ENCODE measurements at regions not wholly inside any gene's neighbourhood (a gene's known extent, or its start where the extent isn't known, plus 50 kb on each side); places are given as distances from the start of the nearest gene placed in this dataset.
"Not testable (repeated sequence)": the region's sequence is repeated elsewhere in the genome, so short reads cannot be mapped to it uniquely, and the experiment has no call there.

DNA sequence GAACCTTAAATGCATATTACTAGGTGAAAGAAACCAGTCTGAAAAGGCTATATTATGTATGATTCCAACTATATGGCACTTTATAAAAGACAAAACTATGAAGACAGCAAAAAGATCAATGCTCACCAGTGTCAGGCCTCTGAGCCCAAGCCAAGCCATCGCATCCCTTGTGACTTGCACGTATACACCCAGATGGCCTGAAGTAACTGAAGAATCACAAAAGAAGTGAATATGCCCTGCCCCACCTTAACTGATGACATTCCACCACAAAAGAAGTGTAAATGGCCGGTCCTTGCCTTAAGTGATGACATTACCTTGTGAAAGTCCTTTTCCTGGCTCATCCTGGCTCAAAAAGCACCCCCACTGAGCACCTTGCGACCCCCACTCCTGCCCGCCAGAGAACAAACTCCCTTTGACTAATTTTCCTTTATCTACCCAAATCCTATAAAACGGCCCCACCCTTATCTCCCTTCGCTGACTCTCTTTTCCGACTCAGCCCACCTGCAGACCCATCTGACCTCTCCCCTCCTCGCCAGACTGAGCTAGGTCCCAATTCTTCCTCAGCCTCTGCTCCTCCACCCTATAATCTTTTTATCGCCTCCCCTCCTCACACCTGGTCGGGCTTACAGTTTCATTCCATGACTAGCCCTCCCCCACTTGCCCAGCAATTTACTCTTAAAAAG, 1239.5 kb downstream of the OLFM4 start:
- H3K9ac ChIP-seq (ENCODE audit: insufficient read depth in 1 of 2, low read length in 2 of 2); H3K27me3 ChIP-seq (ENCODE audit: control insufficient read depth in 3 of 3, insufficient read depth in 3 of 3, low read length in 2 of 3); H3K27ac ChIP-seq (ENCODE audit: low read depth in 1 of 2, low read length in 1 of 2); DNase-seq; H3K9me3 ChIP-seq (ENCODE audit: control insufficient read depth in 4 of 4, insufficient read depth in 3 of 4, low read length in 3 of 4); H3K4me1 ChIP-seq (ENCODE audit: control insufficient read depth in 5 of 5, insufficient read depth in 5 of 5, low read length in 5 of 5); H3K4me3 ChIP-seq; H3K36me3 ChIP-seq (ENCODE audit: control insufficient read depth in 4 of 4, insufficient read depth in 4 of 4, low read length in 4 of 4); ATAC-seq (ENCODE audit: insufficient read depth, low FRiP score): not testable (repeated sequence)
- 81 to 85% methylated on average over 10 of the region's 11 CpGs for WGBS, 2 donors

DNA sequence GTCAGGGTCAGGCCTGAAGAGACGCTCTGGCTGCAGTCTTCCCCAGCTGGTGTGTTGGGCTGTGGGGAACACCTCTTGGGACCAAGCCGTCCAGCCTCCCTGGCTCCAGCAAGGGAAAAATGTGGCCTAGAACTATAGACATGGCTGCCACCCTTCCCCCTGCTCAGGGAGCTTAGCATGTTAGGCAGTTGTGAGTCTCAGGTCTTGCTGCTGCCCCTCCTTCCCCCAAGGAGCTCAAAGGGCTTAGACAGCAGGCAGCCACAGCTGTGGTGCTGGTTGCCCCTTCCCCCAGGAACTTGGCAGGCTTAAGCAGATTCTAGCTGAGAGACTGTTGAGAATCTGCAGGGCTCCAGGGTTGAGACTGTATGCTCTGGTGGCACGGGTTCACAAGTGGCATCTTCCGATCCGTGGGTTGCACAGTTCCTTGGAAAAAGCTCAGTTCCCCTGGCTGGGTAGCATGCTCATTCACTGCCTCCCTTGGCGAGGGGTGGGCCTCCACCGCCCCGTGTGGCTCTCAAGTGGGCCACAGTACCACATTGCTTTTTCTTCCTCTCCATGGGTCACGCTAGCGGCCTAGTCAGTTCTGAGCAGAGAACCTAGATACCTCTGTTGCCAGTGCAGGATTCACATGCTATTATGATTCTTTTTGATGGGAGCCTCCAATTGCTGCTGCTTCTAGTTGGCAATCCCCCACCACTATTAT, 1258.6 kb downstream of the OLFM4 start:
- WGBS, 2 donors, result 90 to 94% methylated on average over 10 of the region's 10 CpGs
- Histone ChIP-seq H3K27me3 (ENCODE audit: control insufficient read depth in 3 of 3, insufficient read depth in 3 of 3, low read length in 2 of 3) (no peaks in the 10 kb centered on the region), H3K9me3 (ENCODE audit: control insufficient read depth in 4 of 4, insufficient read depth in 3 of 4, low read length in 3 of 4) (peaks cover 0 to 6% (median 2%) of the 10 kb centered on the region in 4 donors), H3K36me3 (ENCODE audit: control insufficient read depth in 4 of 4, insufficient read depth in 4 of 4, low read length in 4 of 4) (no peaks in the 10 kb centered on the region), H3K4me3 (no peak overlapping the region), H3K9ac (ENCODE audit: insufficient read depth in 1 of 2, low read length in 2 of 2) (no peak overlapping the region), H3K27ac (ENCODE audit: low read depth in 1 of 2, low read length in 1 of 2) (no peak overlapping the region), H3K4me1 (ENCODE audit: control insufficient read depth in 5 of 5, insufficient read depth in 5 of 5, low read length in 5 of 5) (no peaks in the 10 kb centered on the region)
- TF ChIP-seq, protein P1, sequence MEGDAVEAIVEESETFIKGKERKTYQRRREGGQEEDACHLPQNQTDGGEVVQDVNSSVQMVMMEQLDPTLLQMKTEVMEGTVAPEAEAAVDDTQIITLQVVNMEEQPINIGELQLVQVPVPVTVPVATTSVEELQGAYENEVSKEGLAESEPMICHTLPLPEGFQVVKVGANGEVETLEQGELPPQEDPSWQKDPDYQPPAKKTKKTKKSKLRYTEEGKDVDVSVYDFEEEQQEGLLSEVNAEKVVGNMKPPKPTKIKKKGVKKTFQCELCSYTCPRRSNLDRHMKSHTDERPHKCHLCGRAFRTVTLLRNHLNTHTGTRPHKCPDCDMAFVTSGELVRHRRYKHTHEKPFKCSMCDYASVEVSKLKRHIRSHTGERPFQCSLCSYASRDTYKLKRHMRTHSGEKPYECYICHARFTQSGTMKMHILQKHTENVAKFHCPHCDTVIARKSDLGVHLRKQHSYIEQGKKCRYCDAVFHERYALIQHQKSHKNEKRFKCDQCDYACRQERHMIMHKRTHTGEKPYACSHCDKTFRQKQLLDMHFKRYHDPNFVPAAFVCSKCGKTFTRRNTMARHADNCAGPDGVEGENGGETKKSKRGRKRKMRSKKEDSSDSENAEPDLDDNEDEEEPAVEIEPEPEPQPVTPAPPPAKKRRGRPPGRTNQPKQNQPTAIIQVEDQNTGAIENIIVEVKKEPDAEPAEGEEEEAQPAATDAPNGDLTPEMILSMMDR (IDR thresholded peaks at IDR 0.05; ENCODE audit: control extremely low read depth, extremely low read depth), result no peak
- no peak for ATAC-seq (ENCODE audit: insufficient read depth, low FRiP score)
- no peak for DNase-seq

DNA sequence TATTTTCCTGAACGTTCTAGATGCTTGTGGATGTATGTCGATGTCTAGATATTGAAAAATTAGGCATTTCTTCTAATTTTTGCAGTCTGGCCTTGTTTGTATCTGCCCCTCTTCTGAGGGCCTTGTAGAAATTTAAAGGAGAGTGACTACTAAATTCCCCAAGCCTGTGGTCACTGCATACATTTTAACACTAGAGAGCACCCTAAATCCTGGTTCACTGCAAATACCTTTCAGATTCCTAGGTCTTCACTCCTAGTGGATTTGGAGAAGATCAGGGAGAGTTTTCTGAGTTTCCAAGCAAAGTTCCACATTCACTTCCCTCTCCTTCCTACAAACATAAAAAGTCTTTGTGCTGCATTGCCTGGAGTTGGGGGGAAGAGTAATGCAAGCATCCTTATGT, 1272.5 kb downstream of the OLFM4 start:
- 85 to 87% methylated on average over 2 of the region's 2 CpGs for WGBS, 2 donors
- Histone ChIP-seq H3K4me3 (no peak overlapping the region), H3K9me3 (ENCODE audit: control insufficient read depth in 4 of 4, insufficient read depth in 3 of 4, low read length in 3 of 4) (peaks cover 0 to 4% (median under 1%) of the 10 kb centered on the region in 4 donors), H3K4me1 (ENCODE audit: control insufficient read depth in 5 of 5, insufficient read depth in 5 of 5, low read length in 5 of 5) (no peaks in the 10 kb centered on the region), H3K27ac (ENCODE audit: low read depth in 1 of 2, low read length in 1 of 2) (no peak overlapping the region), H3K36me3 (ENCODE audit: control insufficient read depth in 4 of 4, insufficient read depth in 4 of 4, low read length in 4 of 4) (no peaks in the 10 kb centered on the region), H3K27me3 (ENCODE audit: control insufficient read depth in 3 of 3, insufficient read depth in 3 of 3, low read length in 2 of 3) (no peaks in the 10 kb centered on the region), H3K9ac (ENCODE audit: insufficient read depth in 1 of 2, low read length in 2 of 2) (no peak overlapping the region)
- TF ChIP-seq, protein P1 (IDR thresholded peaks at IDR 0.05; ENCODE audit: control extremely low read depth, extremely low read depth), result no peak
- ATAC-seq (ENCODE audit: insufficient read depth, low FRiP score) (no peak), DNase-seq (no peak)

DNA sequence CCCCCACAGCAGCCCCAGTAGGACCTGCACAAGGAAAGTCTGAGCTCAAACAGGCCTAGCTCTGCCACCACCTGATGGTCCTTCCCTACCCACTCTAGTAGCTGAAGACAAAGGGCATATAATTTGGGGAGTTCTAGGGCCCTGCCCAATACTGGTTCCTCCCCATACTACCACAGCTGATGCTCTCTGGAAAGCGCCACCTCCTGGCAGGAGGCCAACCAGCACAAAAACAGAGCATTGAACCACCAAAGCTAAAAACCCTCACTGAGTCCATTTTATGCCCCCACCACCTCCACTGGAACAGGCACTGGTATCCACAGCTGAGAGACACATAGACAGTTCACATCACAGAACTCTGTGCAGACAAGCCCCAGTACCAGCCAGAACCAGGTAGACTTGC, 1276.8 kb downstream of the OLFM4 start:
- WGBS, 2 donors, result 93 to 94% methylated on average over 1 of the region's 1 CpG

More for the DNA sequence above, 1276.8 kb downstream of the OLFM4 start:
- TF ChIP-seq, protein P1 (IDR thresholded peaks at IDR 0.05; ENCODE audit: control extremely low read depth, extremely low read depth), result no peak
- Histone ChIP-seq H3K9me3 (ENCODE audit: control insufficient read depth in 4 of 4, insufficient read depth in 3 of 4, low read length in 3 of 4) (peaks cover 0 to 4% (median 0%) of the 10 kb centered on the region in 4 donors), H3K4me3 (no peak overlapping the region), H3K27me3 (ENCODE audit: control insufficient read depth in 3 of 3, insufficient read depth in 3 of 3, low read length in 2 of 3) (no peaks in the 10 kb centered on the region), H3K4me1 (ENCODE audit: control insufficient read depth in 5 of 5, insufficient read depth in 5 of 5, low read length in 5 of 5) (no peaks in the 10 kb centered on the region), H3K36me3 (ENCODE audit: control insufficient read depth in 4 of 4, insufficient read depth in 4 of 4, low read length in 4 of 4) (no peaks in the 10 kb centered on the region), H3K9ac (ENCODE audit: insufficient read depth in 1 of 2, low read length in 2 of 2) (no peak overlapping the region), H3K27ac (ENCODE audit: low read depth in 1 of 2, low read length in 1 of 2) (no peak overlapping the region)
- no peak for ATAC-seq (ENCODE audit: insufficient read depth, low FRiP score)
- no peak for DNase-seq

Measured in lung (tissue), 11 donors.